Progenitor cell of endocrine pancreas (in vitro differentiated cells): ENCODE measurements at regions not wholly inside any gene's neighbourhood (a gene's known extent, or its start where the extent isn't known, plus 50 kb on each side); places are given as distances from the start of the nearest gene placed in this dataset.

Experiments used
- DNase-seq: peaks from one replicate; pipeline ENCODE4 v3.0.0; 2021; ENCODE audit warnings: low spot score; ENCODE audit not compliant: unreplicated experiment
- H3K27ac Mint-ChIP-seq: 2 replicates; pipeline ENCODE4 v1.8.0; 2021; ENCODE audit warnings: mild to moderate bottlenecking, moderate library complexity, mixed read lengths
- H3K27me3 Mint-ChIP-seq: 2 replicates; pipeline ENCODE4 v1.8.0; 2021; ENCODE audit warnings: mixed read lengths
- H3K36me3 Mint-ChIP-seq: 2 replicates; pipeline ENCODE4 v1.8.0; 2022; ENCODE audit warnings: mixed read lengths; ENCODE audit not compliant: insufficient read depth
- H3K4me1 Mint-ChIP-seq: 2 replicates; pipeline ENCODE4 v1.8.0; 2021; ENCODE audit warnings: low read depth, mixed read lengths
- H3K4me3 Mint-ChIP-seq: 2 replicates; pipeline ENCODE4 v1.8.0; 2021; ENCODE audit warnings: low read depth, mild to moderate bottlenecking, moderate library complexity, mixed read lengths
- H3K9me3 Mint-ChIP-seq: 2 replicates; pipeline ENCODE4 v1.8.0; 2021; ENCODE audit warnings: low read depth, mixed read lengths
- CTCF ChIP-seq: fragments of 200-600 bp; sonication (generic); IDR thresholded peaks from one replicate; pipeline ENCODE4 v1.5.0; 2021; ENCODE audit warnings: antibody characterized with exemption, mild to moderate bottlenecking; ENCODE audit not compliant: unreplicated experiment

GRCh38 chr7:156178857-156179256 lies 366.6 kb upstream of the SHH start:
- Mint-ChIP-seq H3K27ac (no peak overlapping the region), H3K4me1 (no peaks in the 10 kb centered on the region), H3K4me3 (no peak overlapping the region), H3K27me3 (peaks cover 25% of the 10 kb centered on the region), H3K9me3 (peaks cover under 1% of the 10 kb centered on the region), H3K36me3 (no peaks in the 10 kb centered on the region)
- DNase-seq, result no peak
- no peak for TF ChIP-seq CTCF

GRCh38 chr7:156178214-156178613 lies 366.0 kb upstream of the SHH start:
- Mint-ChIP-seq H3K4me1 (no peaks in the 10 kb centered on the region), H3K4me3 (no peak overlapping the region), H3K27ac (no peak overlapping the region), H3K27me3 (peaks cover 28% of the 10 kb centered on the region), H3K9me3 (no peaks in the 10 kb centered on the region), H3K36me3 (no peaks in the 10 kb centered on the region)
- TF ChIP-seq CTCF, result no peak
- no peak for DNase-seq

GRCh38 chr7:156177422-156178055 lies 365.3 kb upstream of the SHH start:
- TF ChIP-seq CTCF, result no peak
- H3K36me3 Mint-ChIP-seq, result no peaks in the 10 kb centered on the region
- H3K27me3 Mint-ChIP-seq, result peaks cover 33% of the 10 kb centered on the region
- H3K4me3 Mint-ChIP-seq, result no peak overlapping the region
- peak overlapping the region; percentile 3 for H3K27ac Mint-ChIP-seq
- H3K4me1 Mint-ChIP-seq, result no peaks in the 10 kb centered on the region
- no peak for DNase-seq
- H3K9me3 Mint-ChIP-seq, result no peaks in the 10 kb centered on the region

GRCh38 chr7:156176039-156176438 lies 363.8 kb upstream of the SHH start:
- Mint-ChIP-seq H3K4me1 (no peaks in the 10 kb centered on the region), H3K9me3 (no peaks in the 10 kb centered on the region), H3K27me3 (peaks cover 41% of the 10 kb centered on the region), H3K4me3 (no peak overlapping the region), H3K36me3 (no peaks in the 10 kb centered on the region), H3K27ac (no peak overlapping the region)
- no peak for TF ChIP-seq CTCF
- no peak for DNase-seq

GRCh38 chr7:156175003-156175402 lies 362.7 kb upstream of the SHH start:
- H3K27ac Mint-ChIP-seq, result no peak overlapping the region
- no peaks in the 10 kb centered on the region for H3K4me1 Mint-ChIP-seq
- no peaks in the 10 kb centered on the region for H3K36me3 Mint-ChIP-seq
- no peaks in the 10 kb centered on the region for H3K9me3 Mint-ChIP-seq
- no peak for TF ChIP-seq CTCF
- peaks cover 36% of the 10 kb centered on the region for H3K27me3 Mint-ChIP-seq
- no peak for DNase-seq
- H3K4me3 Mint-ChIP-seq, result no peak overlapping the region
